Kidney (tissue), 13 donors: ENCODE measurements at regions not wholly inside any gene's neighbourhood (a gene's known extent, or its start where the extent isn't known, plus 50 kb on each side); places are given as distances from the start of the nearest gene placed in this dataset.

Experiments
- DNase-seq, 5 donors: peaks; one replicate each; pipeline ENCODE4 v3.0.0-alpha.2; 2013 to 2020
- FAIRE-seq: peaks from 2 replicates; lab custom pipeline; 2012; peaks lifted over from hg19 to GRCh38; lab: Jason Lieb, UNC
- H3K27ac ChIP-seq, 2 donors: one replicate each; pipeline ENCODE4 v1.7.0; 2013; ENCODE audit warnings: low read depth in 2 of 2, low read length in 2 of 2, inconsistent platforms in 1 of 2
- H3K27me3 ChIP-seq: one replicate; pipeline ENCODE4 v1.7.1; 2013; ENCODE audit warnings: low read length, inconsistent platforms; ENCODE audit not compliant: control insufficient read depth, insufficient read depth
- H3K36me3 ChIP-seq, 3 donors: one replicate each; pipeline versions ENCODE4 v1.7.0 to v1.7.1; 2013; ENCODE audit warnings: low read length in 3 of 3, control low read depth in 1 of 3, inconsistent platforms in 1 of 3; ENCODE audit not compliant: insufficient read depth in 3 of 3, control insufficient read depth in 2 of 3
- H3K4me1 ChIP-seq, 3 donors: one replicate each; pipeline versions ENCODE4 v1.7.0 to v1.7.1; 2013; ENCODE audit warnings: low read length in 3 of 3, inconsistent platforms in 1 of 3, low read depth in 1 of 3; ENCODE audit not compliant: control insufficient read depth in 2 of 3, insufficient read depth in 2 of 3
- H3K4me3 ChIP-seq, 3 donors: one replicate each; pipeline versions ENCODE4 v1.7.0 to v1.8.1; 2013; ENCODE audit warnings: low read length in 3 of 3, control low read depth in 1 of 3, inconsistent platforms in 1 of 3
- H3K9ac ChIP-seq, 3 donors: one replicate each; pipeline versions ENCODE4 v1.7.0 to v1.7.1; 2013; ENCODE audit warnings: low read length in 3 of 3, control low read depth in 1 of 3, inconsistent platforms in 1 of 3
- H3K9me3 ChIP-seq, 3 donors: one replicate each; pipeline versions ENCODE4 v1.7.0 to v1.7.1; 2013; ENCODE audit warnings: low read length in 3 of 3, control low read depth in 1 of 3, inconsistent platforms in 1 of 3; ENCODE audit not compliant: control insufficient read depth in 2 of 3, insufficient read depth in 1 of 3
- CTCF ChIP-seq: IDR thresholded peaks from 3 replicates; pipeline ENCODE4 v1.5.1; 2012; ENCODE audit warnings: mild to moderate bottlenecking, moderate library complexity, borderline replicate concordance; ENCODE audit not compliant: insufficient read depth; ENCODE audit errors: extremely low read depth
- intact Hi-C: fragments of 100-400 bp; cut with DNase I; formaldehyde crosslinking; loops from one replicate; pipeline ENCODE4 v1.11.1; 2022
- donor health status: control.
- donor health status: control.
- donor health status: control.
- donor health status: control.
- donor health status: control.
- donor health status: DM: yes; HTN: yes; CAD: no.
- donor health status: Normal renal cell carcinoma (clear cell type).

DNA sequence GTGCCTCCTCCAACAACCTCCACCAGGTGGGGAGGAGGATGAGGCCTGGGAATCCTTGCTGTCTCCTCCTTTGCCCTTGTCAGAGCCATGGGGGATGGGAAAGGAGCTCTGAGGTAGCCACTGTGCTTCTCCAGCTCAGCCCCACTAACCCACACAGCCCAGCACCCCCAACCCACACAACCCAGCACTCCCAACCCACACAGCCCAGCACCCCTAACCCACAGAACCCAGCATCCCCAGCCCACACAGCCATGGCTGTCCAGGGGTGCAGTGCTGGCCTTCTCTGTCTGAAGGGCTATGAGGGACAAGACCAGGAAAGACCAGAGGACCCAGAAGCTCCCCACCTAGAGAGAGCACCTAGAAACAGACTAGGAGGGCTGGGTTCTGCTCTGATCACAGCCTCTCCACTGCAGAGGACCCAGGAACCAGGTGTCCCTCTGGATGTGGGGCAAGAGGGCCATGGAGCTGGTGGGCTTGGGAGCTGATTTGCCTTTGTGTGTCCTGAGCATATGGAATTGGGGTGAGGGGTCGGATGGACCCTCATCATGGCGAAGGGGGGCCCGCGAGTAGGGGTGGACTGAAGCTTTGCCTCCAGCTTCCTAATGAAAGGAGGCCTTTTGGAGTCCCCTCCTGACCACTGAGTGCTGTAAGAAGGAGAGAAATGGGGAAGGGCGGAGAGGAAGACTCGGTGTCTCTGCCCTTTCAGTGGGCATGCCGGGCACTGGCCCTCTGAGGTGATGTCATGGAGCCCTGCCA lies 117.6 kb upstream of the THY1 start:
- FAIRE-seq (no peak), DNase-seq (peak in 1 of 5 donors; percentile 41)
- H3K36me3 ChIP-seq, result no peaks in the 10 kb centered on the region
- no peaks in the 10 kb centered on the region for H3K27me3 ChIP-seq
- no peak for TF ChIP-seq CTCF
- no peaks in the 10 kb centered on the region for H3K4me1 ChIP-seq
- H3K27ac ChIP-seq, result no peak overlapping the region
- no peak overlapping the region for H3K4me3 ChIP-seq
- no peaks in the 10 kb centered on the region for H3K9me3 ChIP-seq
- H3K9ac ChIP-seq, result no peak overlapping the region
- intact Hi-C loops, result no loop called here

- H3K4me1 ChIP-seq, result no peaks in the 10 kb centered on the region
- intact Hi-C loops, result no loop called here
Measured at GRCh38 chr11:119539583-119539982, 116.6 kb upstream of the THY1 start.

GRCh38 chr11:119538753-119539152 lies 115.8 kb upstream of the THY1 start:
- no peaks in the 10 kb centered on the region for H3K4me1 ChIP-seq
- no peak overlapping the region for H3K9ac ChIP-seq
- H3K9me3 ChIP-seq, result no peaks in the 10 kb centered on the region
- H3K4me3 ChIP-seq, result no peak overlapping the region
- no peak for TF ChIP-seq CTCF
- H3K36me3 ChIP-seq, result no peaks in the 10 kb centered on the region
- DNase-seq, result no peak
- intact Hi-C loops, result no loop called here
- H3K27ac ChIP-seq, result no peak overlapping the region
- no peaks in the 10 kb centered on the region for H3K27me3 ChIP-seq
- FAIRE-seq, result no peak

More at GRCh38 chr11:119539583-119539982, 116.6 kb upstream of the THY1 start:
- FAIRE-seq (no peak), DNase-seq (no peak)
- no peak for TF ChIP-seq CTCF
- H3K27ac ChIP-seq, result no peak overlapping the region
- no peaks in the 10 kb centered on the region for H3K27me3 ChIP-seq
- H3K36me3 ChIP-seq, result no peaks in the 10 kb centered on the region
- H3K9me3 ChIP-seq, result no peaks in the 10 kb centered on the region
- no peak overlapping the region for H3K9ac ChIP-seq
- H3K4me3 ChIP-seq, result no peak overlapping the region
